Keratinocyte (primary cell): ENCODE measurements at regions not wholly inside any gene's neighbourhood (a gene's known extent, or its start where the extent isn't known, plus 50 kb on each side); places are given as distances from the start of the nearest gene placed in this dataset.

Source experiments
- DNase-seq: peaks from one replicate; pipeline ENCODE4 v3.0.0-alpha.2; 2011; ENCODE audit warnings: low read depth, missing footprints, low spot score
- FAIRE-seq: peaks from 2 replicates; lab custom pipeline; 2011; peaks lifted over from hg19 to GRCh38; lab: Jason Lieb, UNC
- H2AFZ ChIP-seq: 2 replicates; pipeline ENCODE4 v1.6.0; 2012; ENCODE audit warnings: low read length, control low read depth, inconsistent platforms; ENCODE audit not compliant: control insufficient read depth
- H3K27ac ChIP-seq: 2 replicates; pipeline ENCODE4 v1.5.1; 2011; ENCODE audit warnings: low read length; ENCODE audit not compliant: control insufficient read depth, insufficient read depth
- H3K27me3 ChIP-seq: 3 replicates; pipeline ENCODE4 v1.6.0; 2011; ENCODE audit warnings: low read length; ENCODE audit not compliant: control insufficient read depth, insufficient read depth; ENCODE audit errors: extremely low read depth
- H3K36me3 ChIP-seq, 2 experiments: 2 replicates in 1 of 2; 3 replicates in 1 of 2; pipeline ENCODE4 v1.5.1; 2011; ENCODE audit warnings: low read length in 2 of 2, mild to moderate bottlenecking in 1 of 2; ENCODE audit not compliant: control insufficient read depth in 2 of 2, insufficient read depth in 2 of 2; ENCODE audit errors: extremely low read depth in 1 of 2
- H3K4me1 ChIP-seq: 3 replicates; pipeline ENCODE4 v1.5.1; 2011; ENCODE audit warnings: low read length; ENCODE audit not compliant: control insufficient read depth, insufficient read depth; ENCODE audit errors: extremely low read depth
- H3K4me2 ChIP-seq: 3 replicates; pipeline ENCODE4 v1.6.0; 2011; ENCODE audit warnings: low read depth, low read length; ENCODE audit not compliant: control insufficient read depth, insufficient read depth; ENCODE audit errors: extremely low read depth
- H3K4me3 ChIP-seq, 3 experiments: fragments of 200-600 bp in 1 of 3; sonication (generic) in 1 of 3; 2 replicates in 2 of 3; 3 replicates in 1 of 3; pipeline ENCODE4 v1.5.1; 2011 to 2016; ENCODE audit warnings: low read length in 3 of 3, mild to moderate bottlenecking in 3 of 3, control low read depth in 2 of 3, inconsistent platforms in 1 of 3, low read depth in 1 of 3, mixed read lengths in 1 of 3, mixed run types in 1 of 3, moderate library complexity in 1 of 3; ENCODE audit not compliant: control insufficient read depth in 2 of 3, insufficient read depth in 2 of 3; ENCODE audit errors: extremely low read depth in 1 of 3
- H3K79me2 ChIP-seq: 2 replicates; pipeline ENCODE4 v1.6.0; 2012; ENCODE audit warnings: low read length; ENCODE audit not compliant: control insufficient read depth, insufficient read depth
- H3K9ac ChIP-seq: 3 replicates; pipeline ENCODE4 v1.6.0; 2011; ENCODE audit warnings: low read length; ENCODE audit not compliant: control insufficient read depth, insufficient read depth; ENCODE audit errors: extremely low read depth
- H3K9me1 ChIP-seq: 3 replicates; pipeline ENCODE4 v1.6.0; 2011; ENCODE audit warnings: low read length; ENCODE audit not compliant: control insufficient read depth, insufficient read depth; ENCODE audit errors: extremely low read depth
- H3K9me3 ChIP-seq: 2 replicates; pipeline ENCODE4 v1.5.1; 2012; ENCODE audit warnings: low read depth, low read length; ENCODE audit not compliant: control insufficient read depth
- H4K20me1 ChIP-seq: 3 replicates; pipeline ENCODE4 v1.6.0; 2011; ENCODE audit warnings: low read length; ENCODE audit not compliant: control insufficient read depth, insufficient read depth; ENCODE audit errors: extremely low read depth
- CTCF ChIP-seq, 3 experiments: IDR thresholded peaks in 1 of 3; conservative IDR thresholded peaks in 1 of 3; optimal IDR thresholded peaks in 1 of 3; 2 replicates in 2 of 3; 3 replicates in 1 of 3; pipeline versions ENCODE3 to v1.5.1; 2011; ENCODE audit warnings: low read length in 3 of 3, mild to moderate bottlenecking in 3 of 3, moderate library complexity in 2 of 3, control low read depth in 1 of 3, inconsistent platforms in 1 of 3; ENCODE audit not compliant: insufficient read depth in 2 of 3; ENCODE audit errors: extremely low read depth in 1 of 3
- EZH2 ChIP-seq: IDR thresholded peaks from one replicate; pipeline ENCODE4 v1.6.1; 2012; ENCODE audit warnings: inconsistent platforms, mild to moderate bottlenecking, low read length, moderate library complexity
- dilution Hi-C: fragments of 300-500 bp; cut with MboI; formaldehyde crosslinking; loops from one replicate; pipeline ENCODE4 v1.7.0; 2020; ENCODE audit warnings: low sequenced_read_pairs; ENCODE audit not compliant: extremely low pct_ligation_motif_present

DNA sequence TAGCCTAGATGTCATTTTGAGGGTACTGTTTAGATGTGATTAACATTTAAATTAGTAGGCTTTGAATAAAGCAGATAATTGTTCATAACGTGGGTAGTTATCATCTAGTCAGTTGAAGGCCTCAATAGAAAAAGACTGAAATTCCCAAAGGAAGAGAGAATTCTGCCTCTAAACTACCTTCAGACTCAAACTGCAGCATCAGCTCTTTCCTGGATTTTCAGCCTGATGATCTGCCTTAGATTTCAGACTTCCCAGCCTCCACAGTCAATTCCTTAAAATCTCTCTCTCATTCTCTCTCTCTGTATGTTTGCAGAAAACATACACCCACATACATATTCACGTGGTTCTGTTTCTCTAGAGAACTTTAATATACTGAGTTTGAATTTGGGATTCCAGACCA is 58.0 kb upstream of the MBNL1 start:
- TF ChIP-seq EZH2 (no peak), CTCF (optimal IDR thresholded peaks at IDR 0.05 in 1 of 3, IDR thresholded peaks at IDR 0.05 in 1 of 3, conservative IDR thresholded peaks at IDR 0.05 in 1 of 3; ENCODE audit: extremely low read depth in 1 of 3, insufficient read depth in 2 of 3, low read length in 3 of 3) (no peak)
- Histone ChIP-seq H3K9me3 (no peaks in the 10 kb centered on the region), H3K79me2 (no peaks in the 10 kb centered on the region), H3K27me3 (no peaks in the 10 kb centered on the region), H2AFZ (no peak overlapping the region), H4K20me1 (no peaks in the 10 kb centered on the region), H3K36me3 (no peaks in the 10 kb centered on the region), H3K9me1 (no peaks in the 10 kb centered on the region), H3K4me3 (no peak overlapping the region), H3K9ac (no peak overlapping the region), H3K27ac (no peak overlapping the region), H3K4me2 (no peak overlapping the region), H3K4me1 (no peaks in the 10 kb centered on the region)
- dilution Hi-C loops, result no loop called here
- FAIRE-seq (no peak), DNase-seq (no peak)

DNA sequence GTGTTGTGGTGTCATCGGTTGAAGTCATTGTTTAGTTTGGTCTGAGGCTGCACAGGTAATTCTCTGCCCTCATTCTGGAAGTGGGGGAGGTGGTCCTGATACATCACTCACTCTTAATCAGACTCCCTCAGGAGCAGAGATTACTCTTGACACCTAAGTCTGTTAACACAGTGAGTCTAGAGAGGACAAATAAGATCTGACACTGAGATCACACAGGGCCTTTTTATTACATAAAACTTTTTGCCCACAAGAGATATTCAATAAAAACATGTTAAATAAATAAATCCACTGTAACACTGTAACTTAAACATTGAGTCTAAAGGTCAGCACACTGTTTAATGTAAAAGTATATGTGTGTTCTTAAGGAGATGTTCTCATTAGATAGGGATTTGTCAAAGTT is 57.1 kb upstream of the MBNL1 start:
- H3K9ac ChIP-seq, result no peak overlapping the region
- no peak overlapping the region for H2AFZ ChIP-seq
- TF ChIP-seq EZH2 (no peak), CTCF (optimal IDR thresholded peaks at IDR 0.05 in 1 of 3, IDR thresholded peaks at IDR 0.05 in 1 of 3, conservative IDR thresholded peaks at IDR 0.05 in 1 of 3; ENCODE audit: extremely low read depth in 1 of 3, insufficient read depth in 2 of 3, low read length in 3 of 3) (no peak)
- H3K9me3 ChIP-seq, result no peaks in the 10 kb centered on the region
- no peaks in the 10 kb centered on the region for H3K79me2 ChIP-seq
- no peaks in the 10 kb centered on the region for H3K36me3 ChIP-seq
- dilution Hi-C loops, result no loop called here
- no peaks in the 10 kb centered on the region for H4K20me1 ChIP-seq
- H3K4me1 ChIP-seq, result no peaks in the 10 kb centered on the region
- no peaks in the 10 kb centered on the region for H3K9me1 ChIP-seq
- no peaks in the 10 kb centered on the region for H3K27me3 ChIP-seq
- FAIRE-seq (no peak), DNase-seq (no peak)
- H3K4me3 ChIP-seq, result no peak overlapping the region
- no peak overlapping the region for H3K27ac ChIP-seq
- no peak overlapping the region for H3K4me2 ChIP-seq
